ENCODE measurements at regions not wholly inside any gene's neighbourhood (a gene's known extent, or its start where the extent isn't known, plus 50 kb on each side); places are given as distances from the start of the nearest gene placed in this dataset.

- DNase-seq (ENCODE audit: extremely low read depth, insufficient read length) = no peak
- H3K27me3 ChIP-seq (replicated peaks; ENCODE audit: control insufficient read depth, insufficient read depth, low read length) = no peaks in the 10 kb centered on the region
- H3K36me3 ChIP-seq (ENCODE audit: control insufficient read depth, insufficient read depth, low read length) = no peaks in the 10 kb centered on the region
- H3K4me3 ChIP-seq (replicated peaks; ENCODE audit: low read depth, low read length) = no peak overlapping the region
- TF ChIP-seq CTCF (IDR thresholded peaks at IDR 0.05; ENCODE audit: insufficient read depth, low read length, poor library complexity, severe bottlenecking) = no peak
These were observed 87.0 kb downstream of the DPPA2 start for GRCh38 chr3:109229174-109229847.

GRCh38 chr3:109234300-109234699, 82.0 kb downstream of the DPPA2 start:
- H3K36me3 ChIP-seq (ENCODE audit: control insufficient read depth, insufficient read depth, low read length) = no peaks in the 10 kb centered on the region
- no peak overlapping the region for H3K4me3 ChIP-seq (replicated peaks; ENCODE audit: low read depth, low read length)
- DNase-seq (ENCODE audit: extremely low read depth, insufficient read length) = no peak
- TF ChIP-seq CTCF (IDR thresholded peaks at IDR 0.05; ENCODE audit: insufficient read depth, low read length, poor library complexity, severe bottlenecking) = no peak
- no peaks in the 10 kb centered on the region for H3K27me3 ChIP-seq (replicated peaks; ENCODE audit: control insufficient read depth, insufficient read depth, low read length)

GRCh38 chr3:109241459-109242186, 74.7 kb downstream of the DPPA2 start:
- no peak overlapping the region for H3K4me3 ChIP-seq (replicated peaks; ENCODE audit: low read depth, low read length)
- TF ChIP-seq CTCF (IDR thresholded peaks at IDR 0.05; ENCODE audit: insufficient read depth, low read length, poor library complexity, severe bottlenecking) = no peak
- no peak for DNase-seq (ENCODE audit: extremely low read depth, insufficient read length)

GRCh38 chr3:109242187-109242523, 74.2 kb downstream of the DPPA2 start:
- no peak for DNase-seq (ENCODE audit: extremely low read depth, insufficient read length)
- no peaks in the 10 kb centered on the region for H3K27me3 ChIP-seq (replicated peaks; ENCODE audit: control insufficient read depth, insufficient read depth, low read length)
- TF ChIP-seq CTCF (IDR thresholded peaks at IDR 0.05; ENCODE audit: insufficient read depth, low read length, poor library complexity, severe bottlenecking) = no peak
- no peak overlapping the region for H3K4me3 ChIP-seq (replicated peaks; ENCODE audit: low read depth, low read length)
- H3K36me3 ChIP-seq (ENCODE audit: control insufficient read depth, insufficient read depth, low read length) = no peaks in the 10 kb centered on the region

More at GRCh38 chr3:109241459-109242186, 74.7 kb downstream of the DPPA2 start:
- H3K27me3 ChIP-seq (replicated peaks; ENCODE audit: control insufficient read depth, insufficient read depth, low read length) = no peaks in the 10 kb centered on the region
- H3K36me3 ChIP-seq (ENCODE audit: control insufficient read depth, insufficient read depth, low read length) = no peaks in the 10 kb centered on the region
